ENCODE measurements at regions not wholly inside any gene's neighbourhood (a gene's known extent, or its start where the extent isn't known, plus 50 kb on each side); places are given as distances from the start of the nearest gene placed in this dataset.
A peak's percentile ranks its signal among the peaks of the same experiment; 100 is the strongest.

GRCh38 chr9:31078175-31078574 is 1306.3 kb upstream of the ACO1 start:
- no peak for DNase-seq (ENCODE audit: low read depth in 3 of 3)

GRCh38 chr9:31084350-31084749 is 1300.1 kb upstream of the ACO1 start:
- DNase-seq (ENCODE audit: low read depth in 3 of 3), result no peak

GRCh38 chr9:31089549-31090221 is 1294.8 kb upstream of the ACO1 start:
- DNase-seq (ENCODE audit: low read depth in 3 of 3), result no peak

DNA sequence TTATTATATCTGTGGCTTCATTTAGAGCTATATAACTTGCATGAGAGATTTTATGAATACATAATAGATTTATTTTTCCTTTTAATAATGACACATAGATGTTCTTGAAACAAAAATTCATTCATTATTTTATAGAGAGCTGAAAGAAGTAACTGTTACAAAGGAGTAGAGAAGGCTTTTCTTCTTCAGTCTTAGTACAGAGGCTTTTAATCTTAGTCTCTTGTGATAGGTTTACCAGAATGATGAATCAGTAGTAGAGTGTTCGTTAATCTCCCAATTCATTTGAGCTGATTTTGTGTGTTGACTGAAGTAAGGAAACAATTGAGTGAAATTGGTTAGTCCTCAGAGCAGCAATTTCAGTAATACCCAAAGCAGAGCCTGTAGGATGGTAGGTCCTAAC is 1284.1 kb upstream of the ACO1 start:
- DNase-seq (ENCODE audit: low read depth in 3 of 3), result no peak

DNA sequence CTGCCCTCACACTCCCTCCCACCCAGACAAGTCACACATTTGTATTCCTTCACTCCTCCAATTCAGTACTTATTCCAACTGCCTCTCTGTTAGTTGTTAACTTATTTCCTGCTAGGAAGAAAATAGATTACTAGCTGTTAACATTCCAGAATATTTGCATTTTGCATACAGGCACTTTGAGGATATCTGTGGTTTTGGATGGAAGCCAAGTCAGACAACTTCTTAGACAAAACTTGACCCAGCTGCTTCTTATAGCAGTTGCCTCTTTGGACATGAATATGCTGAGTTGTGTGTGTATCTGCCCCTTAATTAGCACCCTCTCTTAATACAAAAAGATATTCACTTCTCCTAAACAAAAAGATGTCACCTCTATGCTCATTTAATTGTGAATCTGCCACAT is 1280.6 kb upstream of the ACO1 start:
- DNase-seq (ENCODE audit: low read depth in 3 of 3), result no peak

DNA sequence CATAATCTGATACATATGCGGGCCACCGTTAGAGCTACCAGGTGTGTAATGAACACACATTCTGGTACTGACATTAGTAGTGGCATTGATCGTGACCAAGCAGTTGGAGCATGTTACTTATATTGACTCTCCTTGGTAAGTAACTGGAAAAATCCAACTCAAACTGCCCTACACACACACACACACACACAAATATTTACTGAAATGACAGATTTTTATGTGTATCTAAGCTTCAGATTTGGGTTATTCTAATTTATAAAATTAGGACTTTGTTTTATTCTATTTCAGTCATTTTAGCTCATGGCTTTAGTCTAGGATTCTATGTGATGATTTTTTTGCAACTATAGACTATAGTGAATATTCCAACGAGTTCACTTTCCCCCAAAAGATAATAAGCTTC is 1280.2 kb upstream of the ACO1 start:
- no peak for DNase-seq (ENCODE audit: low read depth in 3 of 3)

DNA sequence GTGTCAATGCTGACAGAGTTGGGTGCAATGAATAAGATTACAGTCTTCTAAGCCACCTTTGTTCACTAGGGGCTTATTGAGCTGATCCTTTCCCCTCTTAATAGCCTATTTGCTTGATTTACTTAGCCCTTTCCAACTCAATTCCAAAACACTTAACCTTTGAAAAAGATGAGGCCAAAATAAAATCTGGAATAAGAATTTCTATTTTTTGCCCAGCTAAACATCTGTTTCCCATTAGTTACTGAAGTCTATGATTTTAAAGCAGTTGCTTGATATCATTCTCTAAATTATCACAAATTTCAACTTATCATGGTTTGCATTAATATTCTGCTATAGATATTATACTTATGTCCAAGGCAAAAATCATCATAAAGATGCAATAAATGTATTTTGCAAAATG is 1272.0 kb upstream of the ACO1 start:
- no peak for DNase-seq (ENCODE audit: low read depth in 3 of 3)

DNA sequence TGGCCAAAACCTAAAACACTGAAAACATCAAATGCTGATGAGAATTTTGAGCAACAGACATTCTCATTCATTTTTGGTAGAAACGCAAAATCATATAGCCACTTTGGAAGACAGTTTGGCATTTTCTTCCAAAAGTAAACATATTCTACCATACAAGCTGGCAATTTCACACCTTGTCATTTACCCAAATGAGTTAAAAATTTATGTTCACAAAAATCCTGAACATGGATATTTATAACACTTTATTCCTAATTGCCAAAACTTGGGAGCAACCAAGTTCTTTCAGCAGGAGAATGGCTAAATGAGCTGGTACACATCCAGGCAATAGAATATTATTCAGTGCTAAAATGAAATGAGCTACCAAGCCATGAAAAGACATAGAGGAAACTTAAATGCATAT is 1270.1 kb upstream of the ACO1 start:
- DNase-seq (ENCODE audit: low read depth in 3 of 3), result no peak

DNA sequence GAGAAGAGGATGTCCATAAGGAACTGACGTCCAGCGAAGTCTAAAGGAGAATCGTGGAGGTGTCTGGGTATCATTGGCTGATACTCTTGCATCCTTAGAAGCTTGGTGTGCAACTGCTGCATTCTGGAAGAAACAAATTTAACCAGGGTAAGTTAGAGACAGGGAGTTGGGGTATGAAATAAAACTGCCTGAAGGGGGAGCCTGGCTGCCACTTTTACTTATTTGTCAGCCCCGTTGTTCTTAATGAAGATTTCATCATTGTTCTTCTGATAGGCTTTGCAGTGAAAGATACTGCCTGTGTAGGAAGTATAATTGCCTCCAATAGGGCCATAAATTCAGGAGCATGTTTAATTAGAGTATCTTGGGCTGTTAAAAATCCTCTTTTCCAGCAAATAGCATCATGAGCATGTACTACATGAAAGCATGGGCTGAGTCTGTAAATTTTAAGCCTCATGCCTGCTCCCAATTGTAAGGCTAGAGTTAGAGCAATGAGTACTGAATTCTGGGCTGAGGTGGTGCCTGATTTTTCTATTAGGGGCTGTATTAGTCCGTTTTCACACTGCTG is 1264.5 kb upstream of the ACO1 start:
- peak in 2 of 3 experiments; percentile 8 to 15 for DNase-seq (ENCODE audit: low read depth in 3 of 3)

GRCh38 chr9:31124389-31124788 is 1260.1 kb upstream of the ACO1 start:
- DNase-seq (ENCODE audit: low read depth in 3 of 3), result no peak

DNA sequence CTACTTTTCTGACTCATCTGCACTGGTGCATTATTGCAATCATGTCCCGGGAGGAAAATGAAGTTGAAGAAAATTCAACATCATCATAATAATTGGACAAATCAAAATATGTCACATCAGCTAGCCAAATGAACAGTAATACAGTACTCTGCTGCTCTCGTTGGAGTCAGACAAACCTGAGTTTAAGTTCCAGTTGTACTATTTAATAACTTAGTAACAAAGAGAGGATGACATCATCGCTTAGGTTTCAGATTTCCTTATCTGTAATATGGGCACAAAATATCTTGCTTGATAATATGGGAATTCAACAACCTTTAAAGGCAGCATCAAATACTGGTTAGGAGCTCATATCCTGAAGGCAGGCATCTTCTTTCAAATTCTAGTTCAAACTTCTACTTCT is 1248.9 kb upstream of the ACO1 start:
- DNase-seq (ENCODE audit: low read depth in 3 of 3), result no peak

DNA sequence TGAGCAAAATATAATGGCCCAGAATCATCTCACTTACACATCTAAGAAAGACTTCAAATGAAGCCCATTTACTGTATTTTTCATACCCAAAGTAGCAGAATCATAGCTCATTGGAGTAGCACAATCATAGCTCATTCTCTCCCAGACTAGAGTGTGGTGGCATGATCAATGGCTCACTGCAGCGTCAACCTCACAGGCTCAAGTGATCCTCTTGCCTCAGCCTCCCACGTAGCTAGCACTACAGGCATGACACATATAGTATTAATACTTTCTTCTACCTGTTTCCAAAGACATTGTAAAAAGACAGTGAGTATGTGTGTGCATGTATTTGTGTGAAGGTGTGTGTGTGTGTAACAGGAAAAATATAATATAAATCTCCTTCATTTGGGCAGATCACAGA is 1247.9 kb upstream of the ACO1 start:
- no peak for DNase-seq (ENCODE audit: low read depth in 3 of 3)

- no peak for DNase-seq (ENCODE audit: low read depth in 3 of 3)
Measured at GRCh38 chr9:31137176-31138160, 1247.0 kb upstream of the ACO1 start.

- DNase-seq (ENCODE audit: low read depth in 3 of 3), result no peak
Measured at GRCh38 chr9:31140316-31140715, 1244.1 kb upstream of the ACO1 start.

- no peak for DNase-seq (ENCODE audit: low read depth in 3 of 3)
Measured at GRCh38 chr9:31142456-31142855, 1242.0 kb upstream of the ACO1 start.

DNA sequence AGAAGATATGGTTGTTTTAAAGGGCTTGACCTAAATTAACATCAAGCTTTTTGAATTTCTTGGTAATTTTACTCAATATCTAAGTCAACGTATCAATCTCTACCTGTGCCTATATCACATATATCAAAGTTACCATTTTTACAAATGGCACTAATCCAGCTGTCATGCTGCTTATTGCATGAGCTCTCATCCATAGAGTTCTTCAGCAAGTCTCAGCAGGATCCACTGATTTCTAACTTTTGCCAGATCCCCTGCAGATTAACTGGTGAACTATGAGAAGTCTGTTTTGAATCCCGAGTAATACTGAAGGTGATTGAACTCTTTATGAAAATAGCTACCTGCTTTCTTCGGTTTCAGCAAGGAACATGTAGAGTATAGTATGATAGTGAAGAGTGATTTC is 1239.8 kb upstream of the ACO1 start:
- no peak for DNase-seq (ENCODE audit: low read depth in 3 of 3)

DNA sequence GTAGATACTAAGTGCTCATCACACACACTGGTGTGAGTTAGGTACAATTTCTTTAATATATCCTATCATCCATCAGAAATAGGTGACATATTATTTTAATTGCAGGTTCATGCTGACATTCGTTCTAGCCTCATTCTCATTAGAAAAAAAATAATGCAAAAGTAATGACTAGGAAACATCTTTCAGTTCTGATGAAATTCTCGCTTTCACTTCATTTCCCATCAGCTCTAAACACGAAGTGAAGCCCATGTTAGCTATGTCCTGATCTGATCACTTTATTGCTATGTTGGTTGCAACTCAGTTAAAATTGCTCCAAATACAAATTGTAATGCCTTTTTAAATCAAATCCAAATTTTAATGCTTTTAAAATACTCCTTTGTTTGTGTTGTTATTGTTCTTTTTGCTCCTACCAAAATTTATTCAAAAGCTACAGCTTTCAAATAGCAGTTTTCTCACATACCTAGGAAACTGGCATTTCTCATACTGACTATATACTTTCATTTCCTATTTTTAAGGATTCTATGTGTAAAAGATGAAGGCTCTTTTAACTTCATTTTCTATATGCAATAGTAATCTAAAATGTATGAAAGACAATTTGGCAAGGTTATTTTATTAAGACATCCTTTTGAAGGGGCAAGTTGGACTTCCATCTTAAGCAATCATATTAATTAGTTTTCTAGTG is 1237.8 kb upstream of the ACO1 start:
- no peak for DNase-seq (ENCODE audit: low read depth in 3 of 3)

DNA sequence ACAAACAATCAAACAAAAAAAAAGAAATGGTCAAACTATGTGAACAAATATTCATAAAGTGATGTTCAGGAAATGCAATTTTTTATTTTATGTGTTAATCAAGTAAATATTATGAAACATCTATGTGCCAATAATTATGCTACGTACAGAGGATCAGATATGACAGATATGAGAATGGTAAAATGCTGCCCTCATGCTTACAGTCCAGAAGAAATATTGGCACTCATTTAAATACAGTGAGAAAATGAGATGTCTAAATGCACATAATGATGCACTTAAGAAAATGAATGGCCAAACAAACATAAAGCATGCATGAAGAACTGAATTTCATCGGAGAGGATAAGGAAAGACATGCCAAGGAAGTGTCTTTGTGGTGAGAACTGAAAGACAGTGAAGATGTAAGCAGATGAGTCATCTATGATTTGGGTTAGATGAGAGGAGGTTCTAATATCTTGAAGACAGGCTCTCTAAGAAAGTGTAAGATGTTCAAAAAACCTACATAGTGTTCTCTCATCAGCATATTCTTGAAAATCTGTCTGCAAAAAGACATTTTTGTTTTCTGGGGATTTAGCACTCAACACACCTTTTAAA is 1231.1 kb upstream of the ACO1 start:
- DNase-seq (ENCODE audit: low read depth in 3 of 3), result no peak

GRCh38 chr9:31166516-31166915 is 1217.9 kb upstream of the ACO1 start:
- DNase-seq (ENCODE audit: low read depth in 3 of 3), result no peak

DNA sequence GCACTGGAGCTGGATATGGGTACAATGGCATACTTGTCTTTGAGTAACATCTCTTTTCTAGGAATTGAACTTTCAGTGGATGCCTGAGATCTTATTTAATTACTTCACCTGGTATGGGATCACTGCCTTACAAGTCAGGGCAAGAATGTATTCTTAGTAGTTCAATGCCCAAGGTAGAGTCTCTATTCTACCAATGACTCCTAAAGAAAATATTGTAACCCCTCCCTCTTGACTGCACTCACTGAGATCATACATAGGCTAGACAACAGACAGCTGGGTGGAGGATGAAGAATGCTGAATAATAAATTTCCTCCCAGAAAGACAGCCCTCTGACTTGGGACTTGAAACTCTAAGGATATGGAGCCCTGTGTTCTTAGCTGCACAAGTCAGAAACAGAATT is 1216.3 kb upstream of the ACO1 start:
- no peak for DNase-seq (ENCODE audit: low read depth in 3 of 3)

- no peak for DNase-seq (ENCODE audit: low read depth in 3 of 3)
Measured at GRCh38 chr9:31174681-31175080, 1209.8 kb upstream of the ACO1 start.

GRCh38 chr9:31183866-31184265 is 1200.6 kb upstream of the ACO1 start:
- no peak for DNase-seq (ENCODE audit: low read depth in 3 of 3)

Measured in stimulated activated CD4-positive, alpha-beta T cell treated with anti-CD3 and anti-CD28 coated beads, TNF-alpha, amount 100 ng/mL, for 24 hours (primary cell).